Dermis microvascular lymphatic vessel endothelial cell (primary cell): ENCODE measurements at regions not wholly inside any gene's neighbourhood (a gene's known extent, or its start where the extent isn't known, plus 50 kb on each side); places are given as distances from the start of the nearest gene placed in this dataset.

Source experiments
- DNase-seq, 2 donors: peaks; one replicate each; pipeline versions ENCODE4 v3.0.0 to v3.0.0-alpha.2; 2010; ENCODE audit warnings: low read depth in 2 of 2

- no peak for DNase-seq
Observed at GRCh38 chr2:2849464-2850217, 518.6 kb upstream of the MYT1L start.

- no peak for DNase-seq
Observed at GRCh38 chr2:2848621-2849333, 517.7 kb upstream of the MYT1L start.

GRCh38 chr2:2848198-2848597, 517.1 kb upstream of the MYT1L start:
- no peak for DNase-seq

GRCh38 chr2:2847209-2847676, 516.2 kb upstream of the MYT1L start:
- DNase-seq, result no peak

GRCh38 chr2:2846332-2847208, 515.5 kb upstream of the MYT1L start:
- peak; percentile 2 for DNase-seq

DNA sequence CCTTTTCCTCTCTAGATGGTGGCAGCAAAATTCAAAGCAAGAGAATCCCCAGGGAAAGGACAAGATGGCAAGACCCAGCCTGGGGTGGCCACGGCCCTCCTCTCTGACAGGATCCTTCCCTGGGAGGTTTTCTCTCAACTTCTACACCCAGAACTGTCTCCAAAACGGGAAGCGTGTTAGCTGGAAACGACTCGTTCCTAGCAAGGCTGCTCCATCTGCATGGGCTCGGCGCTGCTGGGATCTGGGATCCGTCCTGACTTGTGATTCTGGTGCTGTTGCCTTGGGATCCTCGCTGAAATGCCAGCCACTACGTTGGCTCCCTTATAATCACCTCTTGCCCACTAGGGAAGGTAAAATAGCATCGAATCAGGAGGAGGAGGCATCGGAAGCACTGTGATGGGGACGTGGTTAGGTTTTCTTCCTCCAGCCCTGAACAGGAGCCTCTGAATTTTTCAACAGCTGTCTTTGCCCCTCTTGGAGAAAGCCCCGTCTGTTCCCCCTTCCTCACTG, 514.8 kb upstream of the MYT1L start:
- no peak for DNase-seq

GRCh38 chr2:2845267-2845666, 514.2 kb upstream of the MYT1L start:
- no peak for DNase-seq

- DNase-seq, result no peak
Observed at GRCh38 chr2:2843969-2844548, 513.0 kb upstream of the MYT1L start.

DNA sequence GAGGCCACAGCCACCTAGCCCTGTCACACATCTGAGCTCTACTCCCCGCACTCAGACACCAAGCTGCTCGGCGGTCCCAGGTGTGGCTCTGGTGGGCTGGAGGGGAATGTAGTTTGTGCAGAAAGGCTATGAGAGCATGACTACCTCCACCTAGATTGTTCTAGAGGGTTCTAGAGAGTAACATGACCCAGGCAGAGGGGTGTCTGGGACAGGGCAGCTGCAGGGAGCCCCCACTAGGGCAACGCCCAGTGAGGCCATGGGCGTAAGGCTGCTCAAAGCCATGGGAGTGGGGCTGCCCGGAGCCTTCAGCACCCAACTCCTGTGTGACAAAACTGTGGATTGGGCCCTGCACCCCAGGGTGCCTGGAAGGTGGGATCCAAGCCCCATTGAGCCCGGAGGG, 511.4 kb upstream of the MYT1L start:
- DNase-seq, result no peak

DNA sequence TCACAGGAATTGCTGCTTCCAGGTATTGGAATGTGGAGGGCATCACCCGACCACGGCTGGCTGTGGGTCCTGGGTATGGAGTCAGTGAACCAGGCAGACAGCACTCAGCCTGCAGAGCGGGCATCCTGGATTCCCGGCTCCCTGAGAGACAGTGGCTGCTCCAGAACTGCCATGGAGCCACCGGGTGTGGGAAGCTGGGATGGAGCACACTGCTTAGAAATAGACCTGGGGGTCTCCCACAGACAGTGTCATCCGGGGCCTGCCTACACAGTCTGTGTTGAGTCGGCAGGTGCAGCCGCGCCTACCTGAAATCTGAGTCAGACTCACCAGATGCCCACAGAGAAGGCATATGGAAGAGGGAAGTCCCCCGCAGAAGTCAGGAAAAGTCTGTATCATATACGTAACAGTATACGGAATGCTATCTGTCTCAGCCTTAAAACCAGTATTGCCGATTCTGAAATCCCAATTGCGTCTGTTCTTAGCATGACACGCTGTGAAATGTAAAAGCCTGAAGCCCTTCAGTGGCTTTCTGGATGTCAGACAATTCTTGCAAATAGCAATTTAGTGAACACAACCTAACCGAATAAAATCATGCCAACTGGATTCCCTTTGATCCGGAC, 509.7 kb upstream of the MYT1L start:
- DNase-seq, result no peak

GRCh38 chr2:2839782-2840531, 508.9 kb upstream of the MYT1L start:
- DNase-seq, result no peak

- DNase-seq, result no peak
Observed at GRCh38 chr2:2839393-2839781, 508.3 kb upstream of the MYT1L start.

DNA sequence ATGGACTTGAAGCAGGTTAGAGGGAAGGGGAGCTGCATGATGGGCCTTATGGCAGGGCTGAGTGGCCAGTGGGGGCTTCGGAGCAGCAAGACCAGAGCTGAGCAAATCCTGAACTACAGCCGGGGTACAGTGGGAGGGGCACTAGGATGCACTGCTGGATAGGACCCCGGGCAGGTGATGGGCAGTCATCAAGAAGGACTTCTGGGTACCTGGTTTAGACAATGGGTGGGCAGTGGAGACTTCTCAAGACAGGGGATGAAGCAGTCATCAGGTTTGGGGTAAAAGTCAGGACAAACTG, 507.4 kb upstream of the MYT1L start:
- DNase-seq, result no peak

GRCh38 chr2:2837746-2838547, 506.9 kb upstream of the MYT1L start:
- no peak for DNase-seq

DNA sequence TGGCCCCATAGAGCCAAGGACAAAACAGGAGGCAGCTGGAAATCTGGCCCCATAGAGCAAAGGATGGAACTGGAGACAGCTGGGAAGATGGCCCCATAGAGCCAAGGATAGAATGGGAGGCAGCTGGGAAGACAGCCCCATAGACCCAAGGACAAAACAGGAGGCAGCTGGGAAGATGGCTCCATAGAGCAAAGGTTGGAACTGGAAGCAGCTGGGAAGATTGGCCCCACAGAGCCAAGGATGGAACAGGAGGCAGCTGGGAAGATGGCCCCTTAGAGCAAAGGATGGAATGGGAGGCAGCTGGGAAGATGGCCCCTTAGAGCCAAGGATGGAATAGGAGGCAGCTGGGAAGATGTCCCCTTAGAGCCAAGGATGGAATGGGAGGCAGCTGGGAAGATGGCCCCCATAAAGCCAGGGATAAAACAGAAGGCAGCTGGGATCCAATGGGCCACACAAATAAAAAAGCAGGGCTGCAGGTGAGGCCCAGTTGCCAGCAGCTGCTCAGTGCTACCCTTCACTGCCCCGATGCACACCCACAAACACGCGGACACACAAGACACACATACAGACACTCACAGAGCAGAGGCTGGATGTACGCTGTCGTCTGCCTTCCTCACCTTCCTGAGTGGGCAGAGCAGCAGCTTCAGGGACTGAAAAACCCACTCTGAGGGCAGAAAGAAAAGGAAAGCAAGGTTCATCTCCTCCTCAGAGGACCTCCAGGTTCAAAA, 505.4 kb upstream of the MYT1L start:
- no peak for DNase-seq

DNA sequence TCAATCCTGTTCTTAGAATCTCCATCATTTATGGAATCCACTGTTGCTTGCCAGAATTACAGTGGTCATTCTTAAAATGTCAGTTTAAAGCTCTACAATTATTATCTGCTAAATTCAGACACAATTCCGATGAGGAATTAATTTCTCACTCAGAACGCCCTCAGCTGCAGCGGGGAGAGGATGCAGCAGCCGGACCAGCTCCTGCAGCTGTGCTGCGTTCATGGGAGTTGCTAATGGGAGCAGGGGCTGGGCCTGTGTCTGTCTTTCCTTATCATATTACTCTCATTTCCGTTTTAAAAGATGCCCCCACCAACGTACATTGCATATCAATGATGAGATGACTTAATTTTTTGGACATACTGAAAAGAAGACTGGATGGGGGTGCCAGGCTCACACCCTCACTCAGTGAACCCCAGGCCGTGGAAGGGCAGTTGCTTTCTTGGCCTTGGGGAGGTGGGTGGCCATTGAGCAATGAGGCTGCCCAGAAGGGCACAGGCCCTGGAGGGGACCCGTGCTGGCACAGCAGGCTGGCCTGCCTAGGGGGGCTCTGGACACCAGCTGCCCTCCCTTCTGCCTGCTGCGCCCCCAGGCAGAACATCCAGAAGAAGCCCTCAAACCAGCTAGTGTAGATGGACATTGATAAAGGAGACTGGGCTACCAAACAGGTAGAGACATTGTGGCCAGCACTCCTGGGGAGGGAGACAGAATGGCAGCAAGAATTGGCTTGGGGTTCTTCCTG, 503.6 kb upstream of the MYT1L start:
- DNase-seq, result no peak

- no peak for DNase-seq
Observed at GRCh38 chr2:2834105-2834504, 503.0 kb upstream of the MYT1L start.

GRCh38 chr2:2832657-2833056, 501.6 kb upstream of the MYT1L start:
- no peak for DNase-seq
